ENCODE measurements at regions not wholly inside any gene's neighbourhood (a gene's known extent, or its start where the extent isn't known, plus 50 kb on each side); places are given as distances from the start of the nearest gene placed in this dataset.
"Not testable (repeated sequence)": the region's sequence is repeated elsewhere in the genome, so short reads cannot be mapped to it uniquely, and the experiment has no call there.

- DNase-seq (ENCODE audit: insufficient read length, low spot score) (no peak), FAIRE-seq (no peak)
Measured at GRCh38 chr17:11182430-11182829, 58.6 kb upstream of the SHISA6 start.

DNA sequence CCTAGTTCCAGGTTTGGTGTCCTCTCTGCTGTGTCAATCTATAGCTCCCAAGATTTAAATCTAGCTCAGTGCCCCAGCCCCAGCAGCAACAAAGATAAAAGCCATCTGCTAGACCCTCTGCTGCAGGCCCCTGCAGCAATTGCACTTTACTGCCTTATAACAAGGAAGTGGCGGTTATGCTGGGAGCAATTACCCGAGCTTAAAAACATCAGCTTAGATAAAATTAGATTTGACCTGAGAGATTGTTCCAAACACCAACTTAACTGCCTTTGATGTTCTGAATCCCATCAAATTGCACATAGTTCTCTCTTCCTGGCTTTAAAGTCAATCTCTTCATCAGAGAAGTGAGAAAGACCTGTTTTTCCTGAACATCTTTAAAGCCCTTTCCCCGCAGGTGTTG is 62.4 kb upstream of the SHISA6 start:
- no peak for FAIRE-seq
- no peak for DNase-seq (ENCODE audit: insufficient read length, low spot score)

GRCh38 chr17:11177340-11177739 is 63.7 kb upstream of the SHISA6 start:
- DNase-seq (ENCODE audit: insufficient read length, low spot score) (no peak), FAIRE-seq (no peak)

DNA sequence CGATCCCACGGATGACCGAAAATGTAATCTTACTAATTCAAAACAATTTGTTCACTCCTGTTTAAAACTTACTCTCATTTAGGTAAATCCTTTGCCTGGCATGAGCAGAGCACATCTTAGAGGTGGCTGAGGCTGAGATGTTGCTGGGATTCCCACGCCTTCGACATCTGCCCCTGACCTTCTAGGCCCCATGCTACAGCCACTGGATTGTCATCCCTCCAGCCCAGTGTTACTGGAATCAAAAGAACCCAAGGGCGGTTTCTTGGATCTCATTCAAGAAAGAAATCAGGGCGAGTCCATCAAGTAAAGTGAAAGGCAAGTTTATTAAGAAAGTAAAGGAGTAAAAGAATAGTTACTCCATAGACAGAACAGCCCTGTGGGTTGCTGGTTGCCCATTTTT is 64.5 kb upstream of the SHISA6 start:
- FAIRE-seq, result no peak

DNA sequence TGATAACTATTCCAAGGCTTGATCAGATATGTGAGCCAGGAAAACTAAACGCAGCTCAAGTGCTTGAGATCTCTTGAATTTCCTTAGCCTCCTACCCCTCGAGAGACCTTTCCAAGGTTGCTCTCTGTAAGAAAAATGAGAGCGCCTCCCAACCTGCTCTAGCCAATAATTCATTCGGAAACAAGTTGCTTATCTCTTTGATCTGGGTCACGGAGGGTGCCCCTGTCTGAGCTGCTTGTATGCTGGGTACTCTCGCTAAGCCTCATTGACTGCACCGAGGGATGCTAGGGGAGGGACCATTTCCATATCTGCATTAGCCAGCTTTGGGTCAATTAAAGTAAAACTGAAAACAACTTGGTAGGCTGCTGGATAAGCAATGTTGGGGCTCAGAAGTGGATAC is 70.1 kb upstream of the SHISA6 start:
- FAIRE-seq, result no peak
- DNase-seq (ENCODE audit: insufficient read length, low spot score), result no peak

More for the DNA sequence above, 64.5 kb upstream of the SHISA6 start:
- DNase-seq (ENCODE audit: insufficient read length, low spot score), result no peak

- DNase-seq (ENCODE audit: insufficient read length, low spot score) (no peak), FAIRE-seq (no peak)
Measured at GRCh38 chr17:11151818-11152425, 89.1 kb upstream of the SHISA6 start.

GRCh38 chr17:11150906-11151511 is 90.0 kb upstream of the SHISA6 start:
- DNase-seq (ENCODE audit: insufficient read length, low spot score); FAIRE-seq: not testable (repeated sequence)

DNA sequence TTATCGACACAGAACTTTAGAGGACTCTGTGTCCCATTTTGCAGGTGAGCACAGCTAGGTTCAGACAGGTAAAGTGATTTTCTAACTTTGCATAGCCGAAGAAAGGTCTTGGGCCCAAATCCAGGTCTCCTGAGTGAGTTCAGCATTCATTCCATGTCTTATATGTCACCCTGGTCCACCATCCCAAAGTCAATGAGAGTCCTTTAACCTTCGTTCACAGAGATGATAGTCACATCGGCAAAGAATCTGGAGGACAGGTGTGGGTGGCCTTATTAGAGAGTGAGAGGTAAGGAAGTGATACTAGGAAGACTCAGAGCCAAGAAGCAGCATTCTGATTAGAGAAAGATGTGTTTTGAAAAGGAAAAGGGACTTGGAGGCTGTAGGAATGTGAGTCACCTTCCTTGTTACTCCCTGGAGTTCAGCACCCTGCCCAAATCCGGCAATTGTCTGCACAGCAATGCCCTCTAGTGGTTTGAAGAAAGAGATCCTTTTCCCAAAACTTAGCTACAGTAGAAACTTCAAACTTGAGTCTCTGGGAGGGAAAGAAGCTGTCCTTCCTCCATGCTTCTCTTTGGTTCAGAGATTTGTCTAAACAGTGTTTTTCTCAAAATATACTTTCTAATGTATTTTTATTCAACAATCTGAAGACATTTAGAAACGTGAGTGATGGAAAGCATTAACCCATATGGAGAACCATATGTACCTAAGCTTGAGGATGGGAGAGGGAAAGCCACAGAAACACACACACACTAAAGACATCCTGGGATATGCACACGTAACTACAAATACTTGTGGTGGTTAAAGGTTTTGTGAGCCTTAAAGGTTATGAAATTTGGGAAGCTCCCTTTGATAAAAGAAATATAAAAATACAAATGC is 96.4 kb upstream of the SHISA6 start:
- FAIRE-seq, result no peak
- peak; percentile 22 for DNase-seq (ENCODE audit: insufficient read length, low spot score)

DNA sequence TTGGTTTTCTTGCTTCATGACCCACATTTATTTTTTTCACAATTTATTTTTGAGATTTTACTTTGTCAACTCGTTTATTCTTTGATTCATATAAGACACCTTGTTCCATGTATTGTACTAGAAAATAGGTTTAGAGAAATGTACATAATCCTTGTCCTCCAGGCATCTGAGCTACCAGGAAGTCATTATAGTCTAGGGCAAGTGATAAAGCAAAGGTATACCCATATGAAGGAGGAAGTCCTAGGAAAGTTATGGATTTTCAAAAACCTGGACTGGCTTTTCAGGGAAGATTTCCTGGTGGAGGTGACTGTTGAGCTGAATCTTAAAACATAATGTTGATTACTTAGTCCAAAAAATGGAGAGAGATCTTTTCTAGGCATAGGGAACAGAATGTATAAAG is 98.8 kb upstream of the SHISA6 start:
- FAIRE-seq (no peak), DNase-seq (ENCODE audit: insufficient read length, low spot score) (no peak)

- DNase-seq (ENCODE audit: insufficient read length, low spot score), result no peak
- FAIRE-seq, result no peak
Measured at GRCh38 chr17:11140501-11140900, 100.5 kb upstream of the SHISA6 start.

DNA sequence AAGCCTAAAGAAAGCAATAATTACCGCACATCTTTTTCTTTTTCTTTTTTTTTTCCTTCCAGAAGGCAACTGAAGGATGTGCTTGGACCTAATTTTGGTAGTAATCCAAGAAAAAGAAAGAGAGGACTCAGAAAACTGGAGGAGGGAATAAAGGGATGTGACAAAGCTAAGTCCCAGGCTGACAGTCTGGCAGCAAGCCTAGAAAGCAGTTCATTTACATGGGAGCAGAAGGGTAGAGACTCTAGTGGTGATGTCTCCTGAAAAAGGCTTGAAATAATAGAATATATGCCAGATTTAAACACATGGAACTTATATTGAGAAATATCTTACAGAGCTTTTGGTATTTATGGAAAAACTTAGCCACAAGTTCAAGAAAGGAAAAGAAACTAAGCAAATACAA is 101.0 kb upstream of the SHISA6 start:
- DNase-seq (ENCODE audit: insufficient read length, low spot score) (no peak), FAIRE-seq (no peak)

DNA sequence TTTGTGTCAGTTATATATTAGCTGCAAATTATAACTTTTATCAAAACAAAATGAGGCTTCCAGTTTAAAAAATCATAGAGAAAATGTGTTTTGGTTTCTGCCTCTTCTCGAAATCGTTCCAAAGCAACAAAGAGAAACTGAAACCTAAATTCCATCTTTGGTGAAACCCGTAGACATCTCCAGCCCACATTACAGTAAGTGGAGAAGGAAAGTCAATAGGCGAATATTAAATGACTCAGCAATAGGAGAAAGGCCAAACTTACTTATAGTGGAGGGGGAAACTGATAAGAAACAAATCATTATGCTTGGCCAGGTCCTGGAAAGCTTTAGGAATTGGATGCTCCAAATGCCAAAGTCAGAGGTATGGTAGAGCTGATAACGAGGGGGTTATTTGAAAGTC is 103.0 kb upstream of the SHISA6 start:
- DNase-seq (ENCODE audit: insufficient read length, low spot score) (peak; percentile 8), FAIRE-seq (no peak)

DNA sequence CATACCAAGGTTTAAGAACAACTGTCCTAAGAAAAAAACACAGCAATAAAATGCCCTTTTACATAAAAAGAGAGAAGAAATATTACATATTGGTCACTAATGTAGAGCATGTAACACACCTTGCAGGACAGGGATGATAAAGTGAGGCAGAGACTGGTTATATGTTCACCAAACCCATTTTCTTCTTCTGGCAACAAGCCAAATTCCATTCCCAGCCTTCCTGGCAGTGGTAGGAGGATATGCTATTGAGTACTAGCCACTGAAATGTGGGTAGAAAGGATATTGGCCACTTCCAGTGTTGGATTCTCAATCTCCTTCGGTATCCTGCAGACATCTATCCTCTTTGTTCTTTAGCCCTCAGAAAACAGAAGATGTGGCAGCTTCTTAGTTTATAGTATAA is 105.2 kb upstream of the SHISA6 start:
- FAIRE-seq (no peak), DNase-seq (ENCODE audit: insufficient read length, low spot score) (no peak)

DNA sequence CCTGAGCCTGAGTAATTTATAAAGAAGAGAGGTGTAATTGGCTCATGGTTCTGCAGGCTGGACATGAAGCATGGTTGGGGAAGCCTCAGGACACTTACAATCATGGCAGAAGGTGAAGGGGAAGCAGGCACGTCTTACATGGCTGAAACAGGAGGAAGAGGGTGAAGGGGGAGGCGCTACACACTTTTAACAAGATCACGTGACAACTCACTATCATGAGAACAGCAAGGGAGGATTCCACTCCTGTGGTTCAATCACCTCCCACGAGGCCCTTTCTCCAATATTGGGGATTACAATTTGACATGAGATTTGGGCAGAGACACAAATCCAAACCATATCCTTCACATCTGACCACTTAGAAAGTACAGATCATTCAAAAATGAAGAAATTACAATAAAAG is 110.6 kb upstream of the SHISA6 start:
- no peak for FAIRE-seq
- DNase-seq (ENCODE audit: insufficient read length, low spot score), result no peak

- DNase-seq (ENCODE audit: insufficient read length, low spot score), result no peak
- no peak for FAIRE-seq
Measured at GRCh38 chr17:11122908-11123307, 118.1 kb upstream of the SHISA6 start.

DNA sequence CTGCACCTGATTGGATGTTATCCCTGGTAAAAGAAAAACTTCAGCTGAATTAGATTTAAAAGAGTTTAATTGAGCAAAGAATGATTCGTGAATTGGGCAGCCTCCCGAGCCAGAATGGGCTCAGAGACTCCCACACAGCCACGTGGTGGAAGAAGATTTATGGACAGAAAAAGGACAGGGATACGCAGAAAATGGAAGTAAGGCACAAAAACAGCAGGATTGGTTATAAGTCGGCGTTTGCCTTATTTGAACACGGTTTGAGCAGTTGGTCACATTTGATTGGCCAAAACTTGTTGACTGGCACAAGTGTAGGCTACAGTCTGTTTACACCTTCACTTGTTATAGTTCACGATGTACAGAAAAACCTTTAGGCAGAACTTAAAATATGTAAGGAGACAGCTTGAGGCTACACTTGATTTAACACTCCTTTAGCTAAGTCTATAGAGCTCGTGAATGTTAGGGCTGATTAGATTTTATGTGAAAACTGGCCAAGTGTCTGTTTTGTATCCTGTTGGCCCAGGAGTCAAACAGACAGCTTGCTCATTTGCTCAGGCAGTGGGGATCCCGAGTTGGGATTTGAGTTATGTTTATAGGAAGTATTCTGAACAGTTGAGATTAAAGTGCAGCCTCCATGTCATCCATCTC is 119.5 kb upstream of the SHISA6 start:
- DNase-seq (ENCODE audit: insufficient read length, low spot score), result no peak
- FAIRE-seq, result no peak

DNA sequence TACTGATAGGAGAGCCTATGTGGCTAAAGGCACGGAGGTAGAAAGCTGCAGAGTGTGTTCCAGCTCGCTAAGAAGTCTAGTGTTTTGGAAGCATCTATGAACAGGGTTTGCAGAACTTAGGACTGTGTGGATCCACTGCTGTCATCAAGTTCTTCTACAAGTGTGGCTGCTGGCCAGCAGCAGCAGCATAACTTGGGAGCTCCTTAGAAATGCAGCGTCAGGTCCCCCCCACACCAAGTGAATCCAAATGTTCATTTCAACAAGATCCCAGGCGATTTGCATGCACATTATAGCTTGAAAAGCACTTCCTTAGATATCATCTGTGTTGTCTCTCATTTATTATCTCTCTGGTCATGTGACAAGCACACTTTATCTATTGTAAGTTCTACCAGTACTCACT is 131.9 kb upstream of the SHISA6 start:
- DNase-seq (ENCODE audit: insufficient read length, low spot score) (no peak), FAIRE-seq (no peak)

GRCh38 chr17:11105141-11105540 is 135.9 kb upstream of the SHISA6 start:
- no peak for FAIRE-seq

DNA sequence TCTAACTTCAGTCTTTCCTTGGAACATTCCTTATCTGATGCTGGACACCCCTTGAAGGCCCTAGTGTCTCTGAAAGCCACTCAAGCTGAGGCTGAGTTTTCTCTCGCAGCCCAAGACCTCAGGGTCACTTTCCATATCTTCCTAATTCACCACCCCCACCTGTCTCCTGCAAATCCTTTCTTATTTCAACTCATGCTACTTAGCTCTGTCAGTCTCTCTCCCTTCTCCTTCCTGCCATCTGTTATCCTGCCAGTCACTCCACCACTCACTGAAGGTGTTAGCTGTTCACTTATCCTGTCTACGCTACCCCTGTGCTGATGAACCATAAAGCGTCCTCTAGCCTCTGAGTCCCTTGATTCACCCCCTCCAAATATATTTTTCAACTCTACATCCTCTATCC is 143.9 kb upstream of the SHISA6 start:
- DNase-seq (ENCODE audit: insufficient read length, low spot score), result no peak
- no peak for FAIRE-seq

More at GRCh38 chr17:11105141-11105540, 135.9 kb upstream of the SHISA6 start:
- DNase-seq (ENCODE audit: insufficient read length, low spot score), result no peak

DNA sequence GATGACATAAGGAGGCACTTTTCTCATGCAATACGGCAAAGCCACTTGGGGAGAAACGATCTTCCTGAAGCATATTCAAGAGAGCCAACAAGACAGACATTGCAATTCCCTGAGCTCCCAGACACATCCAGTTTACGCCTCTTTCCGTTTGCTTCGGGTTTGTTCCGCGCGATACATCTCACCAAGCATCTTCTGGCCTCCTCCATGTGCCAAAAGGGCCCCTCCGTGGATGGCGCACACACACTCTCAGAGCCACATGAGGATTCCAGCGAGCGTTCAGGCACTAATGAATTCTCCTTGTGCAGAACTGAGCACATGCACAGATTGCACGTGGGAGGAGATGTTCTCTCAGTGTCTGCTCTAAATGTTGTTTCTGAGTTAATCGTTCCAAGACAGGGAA is 146.7 kb upstream of the SHISA6 start:
- FAIRE-seq, result no peak
- DNase-seq (ENCODE audit: insufficient read length, low spot score), result no peak

- DNase-seq (ENCODE audit: insufficient read length, low spot score) (no peak), FAIRE-seq (no peak)
Measured at GRCh38 chr17:11086646-11087340, 154.2 kb upstream of the SHISA6 start.

All from HTR-8/SVneo (cell line).